ENCODE measurements at regions not wholly inside any gene's neighbourhood (a gene's known extent, or its start where the extent isn't known, plus 50 kb on each side); places are given as distances from the start of the nearest gene placed in this dataset.

DNA sequence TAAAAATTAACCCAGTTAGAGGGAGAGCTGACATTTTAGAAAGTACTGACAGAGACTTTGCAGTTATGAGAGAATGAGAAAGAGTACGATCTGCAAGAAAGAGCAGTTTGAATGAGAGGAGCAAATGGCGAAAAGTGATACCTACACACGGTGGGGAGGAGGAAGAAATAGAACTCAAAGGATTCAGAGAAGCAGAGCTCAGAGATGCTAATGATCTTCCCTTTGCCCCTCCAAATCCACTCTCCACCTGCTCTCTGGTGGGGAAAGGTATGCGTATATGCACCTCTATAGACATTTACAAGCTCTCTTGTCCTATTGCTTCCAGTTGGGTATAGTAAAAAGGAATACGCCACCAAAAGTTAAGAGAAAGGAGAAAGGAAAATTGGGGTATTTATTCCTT is 123.3 kb upstream of the TTC14 start:
- H3K4me3 ChIP-seq (ENCODE audit: insufficient read depth, low read depth, low read length) = no peak overlapping the region
- H3K36me3 ChIP-seq (replicated peaks; ENCODE audit: control insufficient read depth, insufficient read depth, low read length) = no peaks in the 10 kb centered on the region
- no peak for DNase-seq
- no peaks in the 10 kb centered on the region for H3K27me3 ChIP-seq (ENCODE audit: control insufficient read depth, insufficient read depth, low read length)

- no peak for DNase-seq
- H3K27me3 ChIP-seq (ENCODE audit: control insufficient read depth, insufficient read depth, low read length) = no peaks in the 10 kb centered on the region
These were observed 109.9 kb upstream of the TTC14 start for GRCh38 chr3:180492047-180492446.

DNA sequence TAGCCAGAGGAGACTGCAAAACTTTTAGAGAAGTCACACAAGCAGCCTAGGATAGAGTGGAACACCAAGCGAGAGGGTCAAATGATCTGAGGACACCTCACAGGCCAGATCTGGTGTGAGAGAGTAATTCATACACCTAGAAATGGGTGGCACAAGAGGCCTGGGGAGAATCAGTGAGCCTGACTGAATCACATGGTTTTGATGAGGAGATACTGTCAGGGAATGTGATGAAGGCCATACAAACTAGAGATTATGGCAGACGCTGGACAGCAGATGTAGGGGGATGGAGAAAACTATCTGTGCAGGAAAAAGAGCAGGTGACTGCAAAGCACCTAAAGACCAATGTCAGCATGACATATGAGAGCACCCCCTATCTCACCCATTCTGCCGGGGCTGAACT is 105.0 kb upstream of the TTC14 start:
- no peaks in the 10 kb centered on the region for H3K36me3 ChIP-seq (replicated peaks; ENCODE audit: control insufficient read depth, insufficient read depth, low read length)
- no peak overlapping the region for H3K4me3 ChIP-seq (ENCODE audit: insufficient read depth, low read depth, low read length)
- DNase-seq = no peak
- no peaks in the 10 kb centered on the region for H3K27me3 ChIP-seq (ENCODE audit: control insufficient read depth, insufficient read depth, low read length)

More at GRCh38 chr3:180492047-180492446, 109.9 kb upstream of the TTC14 start:
- Histone ChIP-seq H3K4me3 (ENCODE audit: insufficient read depth, low read depth, low read length) (no peak overlapping the region), H3K36me3 (replicated peaks; ENCODE audit: control insufficient read depth, insufficient read depth, low read length) (no peaks in the 10 kb centered on the region)

DNA sequence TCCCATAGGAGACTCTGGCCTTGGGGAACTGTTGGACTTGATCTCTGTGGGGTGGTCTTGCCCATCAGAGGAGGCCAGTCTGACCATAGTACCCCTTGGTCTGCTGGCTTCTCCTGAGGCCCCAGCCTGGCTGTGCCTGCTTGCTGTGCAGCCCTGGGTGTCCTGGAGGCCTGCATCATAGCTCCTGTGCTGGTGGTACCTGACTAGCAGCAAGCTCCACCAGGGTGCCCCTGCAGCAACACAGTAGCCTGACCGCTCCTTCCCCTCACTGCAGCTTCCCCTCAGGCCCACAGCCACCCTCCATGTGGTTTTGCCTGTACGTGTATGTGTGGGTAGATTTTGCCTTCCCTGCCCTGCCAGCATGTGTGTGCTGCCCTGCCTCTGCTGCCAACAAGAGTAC is 85.6 kb upstream of the TTC14 start:
- Histone ChIP-seq H3K36me3 (replicated peaks; ENCODE audit: control insufficient read depth, insufficient read depth, low read length) (no peaks in the 10 kb centered on the region), H3K4me3 (ENCODE audit: insufficient read depth, low read depth, low read length) (no peak overlapping the region), H3K27me3 (ENCODE audit: control insufficient read depth, insufficient read depth, low read length) (no peaks in the 10 kb centered on the region)
- DNase-seq = no peak

GRCh38 chr3:180523040-180523439 is 78.9 kb upstream of the TTC14 start:
- H3K36me3 ChIP-seq (replicated peaks; ENCODE audit: control insufficient read depth, insufficient read depth, low read length) = no peaks in the 10 kb centered on the region
- H3K4me3 ChIP-seq (ENCODE audit: insufficient read depth, low read depth, low read length) = no peak overlapping the region
- no peak for DNase-seq
- H3K27me3 ChIP-seq (ENCODE audit: control insufficient read depth, insufficient read depth, low read length) = no peaks in the 10 kb centered on the region

GRCh38 chr3:180528843-180529242 is 73.1 kb upstream of the TTC14 start:
- no peaks in the 10 kb centered on the region for H3K27me3 ChIP-seq (ENCODE audit: control insufficient read depth, insufficient read depth, low read length)
- no peaks in the 10 kb centered on the region for H3K36me3 ChIP-seq (replicated peaks; ENCODE audit: control insufficient read depth, insufficient read depth, low read length)
- DNase-seq = no peak
- H3K4me3 ChIP-seq (ENCODE audit: insufficient read depth, low read depth, low read length) = no peak overlapping the region

DNA sequence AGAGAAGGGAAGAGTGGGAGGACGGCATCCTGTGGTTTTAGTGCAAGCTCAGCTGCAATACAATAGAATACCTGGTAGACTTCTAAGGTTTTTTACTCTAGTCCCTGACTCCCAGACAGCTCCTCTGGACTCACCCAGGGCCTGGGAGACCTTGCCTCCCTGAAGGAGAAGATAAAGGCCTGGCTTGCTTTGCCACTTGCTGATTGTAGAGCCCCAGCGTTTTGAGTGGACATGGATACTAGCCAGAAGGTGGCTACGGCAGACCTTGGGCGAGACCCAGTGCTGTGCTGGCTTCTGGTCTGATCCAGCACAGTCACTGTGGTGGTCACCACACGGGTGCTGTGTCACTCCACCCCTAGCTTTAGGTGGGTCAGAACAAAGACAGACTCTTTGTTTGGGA is 72.2 kb upstream of the TTC14 start:
- H3K4me3 ChIP-seq (ENCODE audit: insufficient read depth, low read depth, low read length) = no peak overlapping the region
- H3K36me3 ChIP-seq (replicated peaks; ENCODE audit: control insufficient read depth, insufficient read depth, low read length) = no peaks in the 10 kb centered on the region
- H3K27me3 ChIP-seq (ENCODE audit: control insufficient read depth, insufficient read depth, low read length) = no peaks in the 10 kb centered on the region
- DNase-seq = no peak

- DNase-seq = no peak
- Histone ChIP-seq H3K36me3 (replicated peaks; ENCODE audit: control insufficient read depth, insufficient read depth, low read length) (no peaks in the 10 kb centered on the region), H3K27me3 (ENCODE audit: control insufficient read depth, insufficient read depth, low read length) (no peaks in the 10 kb centered on the region), H3K4me3 (ENCODE audit: insufficient read depth, low read depth, low read length) (no peak overlapping the region)
These were observed 71.7 kb upstream of the TTC14 start for GRCh38 chr3:180530276-180530675.

GRCh38 chr3:180531303-180532278 is 70.4 kb upstream of the TTC14 start:
- no peaks in the 10 kb centered on the region for H3K36me3 ChIP-seq (replicated peaks; ENCODE audit: control insufficient read depth, insufficient read depth, low read length)
- no peak for DNase-seq
- H3K27me3 ChIP-seq (ENCODE audit: control insufficient read depth, insufficient read depth, low read length) = no peaks in the 10 kb centered on the region
- H3K4me3 ChIP-seq (ENCODE audit: insufficient read depth, low read depth, low read length) = no peak overlapping the region

GRCh38 chr3:180534828-180535227 is 67.1 kb upstream of the TTC14 start:
- no peak for DNase-seq
- no peaks in the 10 kb centered on the region for H3K27me3 ChIP-seq (ENCODE audit: control insufficient read depth, insufficient read depth, low read length)
- H3K4me3 ChIP-seq (ENCODE audit: insufficient read depth, low read depth, low read length) = no peak overlapping the region
- no peaks in the 10 kb centered on the region for H3K36me3 ChIP-seq (replicated peaks; ENCODE audit: control insufficient read depth, insufficient read depth, low read length)

GRCh38 chr3:180538493-180538892 is 63.5 kb upstream of the TTC14 start:
- Histone ChIP-seq H3K36me3 (replicated peaks; ENCODE audit: control insufficient read depth, insufficient read depth, low read length) (no peaks in the 10 kb centered on the region), H3K4me3 (ENCODE audit: insufficient read depth, low read depth, low read length) (no peak overlapping the region), H3K27me3 (ENCODE audit: control insufficient read depth, insufficient read depth, low read length) (no peaks in the 10 kb centered on the region)
- no peak for DNase-seq

DNA sequence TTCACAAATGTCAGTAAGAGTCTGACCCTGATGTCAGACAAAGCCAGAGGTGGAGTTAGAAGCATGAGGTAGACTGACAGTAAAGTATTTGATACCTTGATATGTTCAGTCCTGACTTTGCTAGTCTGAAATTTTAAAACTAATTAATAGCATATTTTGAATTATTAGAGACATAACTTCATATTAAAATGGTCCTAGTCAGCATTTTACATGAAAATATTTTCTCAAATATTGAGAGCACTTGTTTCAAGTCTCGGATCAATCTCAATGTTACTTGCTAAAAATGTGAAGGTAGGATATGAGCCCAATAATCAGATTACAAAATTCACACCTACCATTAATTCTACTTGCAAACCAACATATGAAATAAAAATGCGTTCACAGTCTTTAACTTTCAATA is 58.1 kb upstream of the TTC14 start:
- Histone ChIP-seq H3K36me3 (replicated peaks; ENCODE audit: control insufficient read depth, insufficient read depth, low read length) (no peaks in the 10 kb centered on the region), H3K27me3 (ENCODE audit: control insufficient read depth, insufficient read depth, low read length) (no peaks in the 10 kb centered on the region), H3K4me3 (ENCODE audit: insufficient read depth, low read depth, low read length) (no peak overlapping the region)
- DNase-seq = no peak

- H3K4me3 ChIP-seq (ENCODE audit: insufficient read depth, low read depth, low read length) = no peak overlapping the region
- H3K36me3 ChIP-seq (replicated peaks; ENCODE audit: control insufficient read depth, insufficient read depth, low read length) = no peaks in the 10 kb centered on the region
- H3K27me3 ChIP-seq (ENCODE audit: control insufficient read depth, insufficient read depth, low read length) = no peaks in the 10 kb centered on the region
- no peak for DNase-seq
These were observed 55.1 kb upstream of the TTC14 start for GRCh38 chr3:180546863-180547262.

DNA sequence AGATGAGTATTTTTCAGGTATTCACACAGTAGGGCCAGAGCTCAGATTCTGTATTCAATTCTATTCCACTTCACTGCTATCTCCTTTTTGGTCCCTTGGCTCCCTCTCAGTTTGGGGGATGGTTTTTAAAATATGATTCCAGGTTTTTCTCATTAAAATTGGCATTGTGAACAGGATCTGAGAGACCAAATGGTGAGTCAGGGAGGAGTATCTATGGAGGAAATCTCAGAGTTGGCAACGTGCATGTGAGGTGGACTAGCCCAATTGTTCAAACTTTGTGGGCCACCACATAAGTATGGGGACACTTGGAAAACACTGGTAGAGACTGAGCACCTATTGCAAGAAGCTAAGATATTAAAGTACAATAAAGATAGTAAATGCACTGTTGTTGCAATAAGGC is 53.9 kb upstream of the TTC14 start:
- DNase-seq = no peak
- H3K36me3 ChIP-seq (replicated peaks; ENCODE audit: control insufficient read depth, insufficient read depth, low read length) = no peaks in the 10 kb centered on the region
- H3K27me3 ChIP-seq (ENCODE audit: control insufficient read depth, insufficient read depth, low read length) = no peaks in the 10 kb centered on the region
- H3K4me3 ChIP-seq (ENCODE audit: insufficient read depth, low read depth, low read length) = no peak overlapping the region

Data from H7 (cell line).